ENCODE measurements at regions not wholly inside any gene's neighbourhood (a gene's known extent, or its start where the extent isn't known, plus 50 kb on each side); places are given as distances from the start of the nearest gene placed in this dataset.

DNA sequence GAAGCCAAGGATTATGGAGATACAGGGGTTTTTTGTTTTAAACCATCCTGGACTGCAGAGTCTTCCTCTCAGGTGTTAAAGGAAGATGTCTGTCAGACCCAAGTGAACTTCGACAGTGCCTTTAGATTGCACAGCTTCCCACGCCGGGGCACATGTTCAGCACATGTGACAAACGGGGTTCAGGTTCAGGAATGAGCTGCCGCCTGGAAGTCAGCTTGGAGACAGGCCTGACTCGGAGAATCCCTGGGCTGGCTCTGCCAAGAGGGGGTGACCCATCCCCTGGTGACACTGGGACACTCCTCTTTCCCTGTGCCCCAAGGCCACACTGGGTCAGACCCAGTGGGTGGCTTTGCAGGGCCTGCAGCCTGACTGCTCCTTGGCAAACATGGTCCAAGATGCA, 359.3 kb upstream of the SALL3 start:
- H3K27me3 ChIP-seq (ENCODE audit: control insufficient read depth in 1 of 2, insufficient read depth in 2 of 2, low read length in 2 of 2) = peaks cover 4 to 7% of the 10 kb centered on the region in 2 donors
- peaks cover 7 to 12% of the 10 kb centered on the region in 2 donors for H3K9me3 ChIP-seq (ENCODE audit: control insufficient read depth in 2 of 2, low read length in 2 of 2)
- H3K9ac ChIP-seq (ENCODE audit: low read length in 2 of 2) = no peak overlapping the region
- H3K4me3 ChIP-seq (ENCODE audit: low read length in 2 of 2) = no peak overlapping the region
- no peak overlapping the region for H3K27ac ChIP-seq (ENCODE audit: low read length)
- no peaks in the 10 kb centered on the region for H3K4me1 ChIP-seq (ENCODE audit: control insufficient read depth, insufficient read depth, low read length)
- H3K36me3 ChIP-seq (ENCODE audit: control insufficient read depth in 2 of 2, insufficient read depth in 2 of 2, low read length in 2 of 2) = no peaks in the 10 kb centered on the region

DNA sequence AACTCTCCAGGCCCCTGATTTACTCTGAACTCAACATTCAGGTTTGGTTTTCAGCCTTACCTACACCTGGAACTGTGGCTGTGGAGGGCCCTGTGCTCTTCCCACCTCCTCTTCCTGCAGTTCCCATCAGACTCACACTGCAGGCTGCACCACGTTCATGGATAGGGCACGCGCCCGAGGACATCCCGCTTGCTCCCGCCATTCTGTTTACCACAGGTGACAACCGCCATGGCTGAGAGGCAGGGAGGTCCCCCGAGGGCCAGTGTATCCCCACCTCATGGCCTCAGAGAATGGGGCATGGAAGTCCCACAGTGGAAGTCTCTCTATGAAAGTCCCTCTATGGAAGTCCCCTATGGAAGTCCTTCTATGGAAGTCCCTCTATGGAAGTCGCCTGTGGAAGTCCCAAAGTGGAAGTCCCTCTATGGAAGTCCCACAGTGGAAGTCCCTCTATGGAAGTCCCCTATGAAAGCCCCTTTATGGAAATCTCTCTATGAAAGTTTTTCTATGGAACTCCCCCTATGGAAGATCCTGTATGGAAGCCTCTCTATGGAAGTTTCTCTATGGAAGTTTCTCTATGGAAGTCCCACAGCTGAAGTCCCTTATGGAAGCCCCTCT, 358.4 kb upstream of the SALL3 start:
- Histone ChIP-seq H3K4me3 (ENCODE audit: low read length in 2 of 2) (no peak overlapping the region), H3K36me3 (ENCODE audit: control insufficient read depth in 2 of 2, insufficient read depth in 2 of 2, low read length in 2 of 2) (no peaks in the 10 kb centered on the region), H3K27me3 (ENCODE audit: control insufficient read depth in 1 of 2, insufficient read depth in 2 of 2, low read length in 2 of 2) (peaks cover 4 to 7% of the 10 kb centered on the region in 2 donors), H3K27ac (ENCODE audit: low read length) (no peak overlapping the region), H3K4me1 (ENCODE audit: control insufficient read depth, insufficient read depth, low read length) (no peaks in the 10 kb centered on the region), H3K9me3 (ENCODE audit: control insufficient read depth in 2 of 2, low read length in 2 of 2) (peaks cover 4 to 7% of the 10 kb centered on the region in 2 donors), H3K9ac (ENCODE audit: low read length in 2 of 2) (no peak overlapping the region)

DNA sequence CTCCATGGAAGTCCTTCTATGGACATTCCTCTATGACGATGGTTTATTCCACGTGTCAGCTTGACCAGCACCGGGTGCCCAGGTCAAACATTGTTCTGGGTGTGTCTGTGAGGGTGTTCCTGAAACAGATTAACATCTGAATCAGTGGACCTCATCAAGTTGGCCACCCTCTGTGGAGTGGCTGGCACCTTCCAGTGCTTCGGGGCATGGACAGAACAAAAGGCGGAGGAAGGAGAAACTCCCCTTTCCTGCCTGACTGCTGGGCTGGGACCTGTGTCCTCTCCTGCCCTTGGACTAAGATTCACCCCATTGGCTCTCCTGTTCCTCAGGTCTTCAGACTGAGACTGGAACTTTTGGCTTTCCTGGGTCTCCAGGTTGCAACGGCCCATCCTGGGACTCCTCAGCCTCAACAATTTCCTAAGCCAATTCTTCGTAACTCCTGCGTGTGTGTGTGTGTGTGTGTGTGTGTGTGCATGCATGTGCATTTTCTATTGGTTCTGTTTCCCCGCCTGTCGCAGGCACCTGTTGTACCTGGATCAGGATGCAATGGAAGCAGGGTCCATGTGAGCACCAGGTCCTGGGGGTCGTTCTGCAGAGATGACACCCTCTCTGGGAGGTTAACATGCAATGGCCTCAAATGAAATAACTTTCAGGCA, 357.2 kb upstream of the SALL3 start:
- Histone ChIP-seq H3K27me3 (ENCODE audit: control insufficient read depth in 1 of 2, insufficient read depth in 2 of 2, low read length in 2 of 2) (peaks cover 4 to 7% of the 10 kb centered on the region in 2 donors), H3K27ac (ENCODE audit: low read length) (no peak overlapping the region), H3K4me3 (ENCODE audit: low read length in 2 of 2) (no peak overlapping the region), H3K9ac (ENCODE audit: low read length in 2 of 2) (no peak overlapping the region), H3K36me3 (ENCODE audit: control insufficient read depth in 2 of 2, insufficient read depth in 2 of 2, low read length in 2 of 2) (no peaks in the 10 kb centered on the region), H3K9me3 (ENCODE audit: control insufficient read depth in 2 of 2, low read length in 2 of 2) (peaks cover 0 to 3% of the 10 kb centered on the region in 2 donors), H3K4me1 (ENCODE audit: control insufficient read depth, insufficient read depth, low read length) (no peaks in the 10 kb centered on the region)

DNA sequence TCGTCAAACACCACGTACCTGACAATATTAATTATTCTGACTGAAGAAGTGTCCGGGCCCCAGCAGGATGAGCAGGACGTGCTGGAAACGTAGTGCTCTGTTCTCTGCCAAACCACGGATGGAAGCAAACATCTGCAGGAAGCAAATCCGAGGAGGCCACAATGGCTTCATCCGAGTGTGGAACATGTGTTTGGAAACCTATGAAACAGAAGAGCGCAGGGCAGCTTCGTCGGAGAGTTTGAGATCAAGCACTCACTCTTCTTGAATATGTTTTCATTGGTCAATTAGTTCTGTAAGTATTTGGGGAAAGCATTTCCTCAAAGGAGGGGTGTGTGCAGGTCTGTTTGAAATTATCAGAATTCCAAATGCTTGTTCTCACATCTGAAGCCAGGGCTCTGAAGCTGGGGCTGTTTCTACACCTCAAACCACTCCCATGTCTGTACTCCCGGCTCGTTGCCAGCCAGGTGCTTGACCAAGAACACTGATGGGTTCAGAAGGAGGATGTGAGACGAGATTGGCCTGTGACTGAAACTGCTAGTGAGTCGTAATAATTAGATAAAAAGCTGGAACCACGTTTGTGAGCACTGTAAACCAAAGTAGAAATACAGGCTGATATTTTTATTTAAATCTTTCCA, 356.6 kb upstream of the SALL3 start:
- H3K36me3 ChIP-seq (ENCODE audit: control insufficient read depth in 2 of 2, insufficient read depth in 2 of 2, low read length in 2 of 2) = no peaks in the 10 kb centered on the region
- H3K9me3 ChIP-seq (ENCODE audit: control insufficient read depth in 2 of 2, low read length in 2 of 2) = peaks cover 0 to 3% of the 10 kb centered on the region in 2 donors
- no peak overlapping the region for H3K9ac ChIP-seq (ENCODE audit: low read length in 2 of 2)
- no peak overlapping the region for H3K27ac ChIP-seq (ENCODE audit: low read length)
- H3K27me3 ChIP-seq (ENCODE audit: control insufficient read depth in 1 of 2, insufficient read depth in 2 of 2, low read length in 2 of 2) = peaks cover 4 to 7% of the 10 kb centered on the region in 2 donors
- H3K4me1 ChIP-seq (ENCODE audit: control insufficient read depth, insufficient read depth, low read length) = no peaks in the 10 kb centered on the region
- no peak overlapping the region for H3K4me3 ChIP-seq (ENCODE audit: low read length in 2 of 2)

DNA sequence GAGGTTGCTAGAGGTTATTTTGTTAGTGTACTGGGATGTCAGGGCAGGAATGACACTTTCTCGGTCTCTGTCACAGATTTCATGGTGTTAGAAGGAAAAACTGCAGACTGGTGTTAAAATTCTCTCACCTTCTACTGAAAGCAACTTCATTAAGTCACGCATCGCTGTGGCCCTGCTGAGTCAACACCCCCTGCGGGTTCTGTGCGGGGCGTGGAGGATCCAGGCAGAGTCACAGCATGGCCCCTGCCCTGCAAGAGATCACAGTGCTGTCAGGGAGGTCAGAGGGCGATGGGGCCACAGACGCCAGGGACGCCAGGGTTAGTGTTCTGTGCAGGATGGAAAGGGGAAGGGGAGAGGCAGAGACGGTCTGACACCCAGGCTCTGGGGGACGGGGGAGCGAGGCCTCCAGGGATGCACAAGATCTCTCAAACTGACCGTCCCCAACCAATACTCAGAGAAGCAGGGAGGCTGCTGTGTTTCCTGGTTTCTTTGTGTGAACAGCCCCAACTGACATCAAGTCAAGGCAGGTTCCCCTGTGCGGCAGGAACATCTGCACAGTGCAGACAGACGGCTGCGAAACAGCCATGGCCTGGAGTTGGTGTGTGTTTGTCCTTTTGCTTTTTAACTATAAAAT, 354.9 kb upstream of the SALL3 start:
- Histone ChIP-seq H3K9ac (ENCODE audit: low read length in 2 of 2) (no peak overlapping the region), H3K4me1 (ENCODE audit: control insufficient read depth, insufficient read depth, low read length) (no peaks in the 10 kb centered on the region), H3K36me3 (ENCODE audit: control insufficient read depth in 2 of 2, insufficient read depth in 2 of 2, low read length in 2 of 2) (no peaks in the 10 kb centered on the region), H3K4me3 (ENCODE audit: low read length in 2 of 2) (no peak overlapping the region), H3K27me3 (ENCODE audit: control insufficient read depth in 1 of 2, insufficient read depth in 2 of 2, low read length in 2 of 2) (peaks cover 4 to 11% of the 10 kb centered on the region in 2 donors), H3K9me3 (ENCODE audit: control insufficient read depth in 2 of 2, low read length in 2 of 2) (peaks cover 0 to 8% of the 10 kb centered on the region in 2 donors), H3K27ac (ENCODE audit: low read length) (no peak overlapping the region)

DNA sequence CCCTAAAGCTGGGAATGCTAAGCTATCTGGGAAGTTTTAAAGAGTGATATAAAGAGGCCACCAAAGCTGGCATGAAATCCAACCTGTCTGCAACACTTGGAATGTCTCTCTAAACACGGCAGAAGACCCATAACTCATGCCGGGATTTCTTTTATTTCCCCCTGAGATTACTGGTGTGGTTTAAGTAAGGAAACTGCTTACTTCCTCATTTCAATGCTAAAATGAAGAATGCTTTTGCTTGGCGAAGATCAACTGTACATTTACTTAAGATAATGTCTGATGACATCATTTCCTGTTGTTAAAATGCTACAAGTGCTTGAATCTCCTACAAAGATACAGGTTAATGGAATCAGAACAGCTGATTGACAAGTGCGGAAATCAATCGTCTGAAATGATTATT, 353.8 kb upstream of the SALL3 start:
- Histone ChIP-seq H3K27me3 (ENCODE audit: control insufficient read depth in 1 of 2, insufficient read depth in 2 of 2, low read length in 2 of 2) (peaks cover 0 to 11% of the 10 kb centered on the region in 2 donors), H3K4me3 (ENCODE audit: low read length in 2 of 2) (no peak overlapping the region), H3K27ac (ENCODE audit: low read length) (no peak overlapping the region), H3K9me3 (ENCODE audit: control insufficient read depth in 2 of 2, low read length in 2 of 2) (peaks cover 0 to 16% of the 10 kb centered on the region in 2 donors), H3K9ac (ENCODE audit: low read length in 2 of 2) (no peak overlapping the region), H3K36me3 (ENCODE audit: control insufficient read depth in 2 of 2, insufficient read depth in 2 of 2, low read length in 2 of 2) (no peaks in the 10 kb centered on the region), H3K4me1 (ENCODE audit: control insufficient read depth, insufficient read depth, low read length) (no peaks in the 10 kb centered on the region)

DNA sequence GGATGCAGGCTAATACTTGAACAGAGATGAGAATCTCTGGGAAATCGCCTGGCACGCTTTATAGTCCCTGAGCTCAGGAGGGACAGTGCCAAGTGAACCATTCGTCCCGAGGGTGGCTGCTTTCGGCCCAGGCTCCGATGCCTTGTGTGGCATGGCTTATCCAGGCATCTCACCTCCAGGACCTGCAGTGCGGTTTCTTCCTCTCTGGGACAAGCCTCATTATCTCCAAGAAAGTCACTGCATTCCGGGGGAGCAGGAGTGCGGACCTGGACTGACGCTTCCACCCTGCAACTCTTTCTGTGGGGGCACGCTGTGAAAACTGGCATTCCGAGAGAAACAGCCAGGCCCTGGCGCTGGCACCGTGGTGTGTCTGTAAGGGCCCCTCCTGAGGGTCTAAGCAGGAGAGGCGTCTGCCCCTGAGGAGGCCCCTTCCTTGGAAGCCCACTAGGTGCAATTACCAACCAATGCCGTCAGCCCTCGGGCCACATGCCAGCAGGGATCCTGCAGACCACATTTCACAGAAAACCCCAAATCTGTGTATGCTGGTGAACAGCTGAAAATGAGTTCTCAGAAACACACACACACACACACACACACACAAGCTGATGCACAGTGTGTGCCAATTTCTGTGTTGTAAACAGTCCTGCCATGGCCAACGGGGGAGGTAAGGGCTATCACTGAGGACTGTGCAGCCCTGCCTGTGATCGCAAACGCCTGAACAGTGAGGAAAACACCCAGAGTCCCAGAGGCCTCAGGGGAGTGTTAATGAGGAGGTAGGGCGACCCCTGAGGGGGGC, 351.9 kb upstream of the SALL3 start:
- Histone ChIP-seq H3K4me3 (ENCODE audit: low read length in 2 of 2) (no peak overlapping the region), H3K36me3 (ENCODE audit: control insufficient read depth in 2 of 2, insufficient read depth in 2 of 2, low read length in 2 of 2) (no peaks in the 10 kb centered on the region)

DNA sequence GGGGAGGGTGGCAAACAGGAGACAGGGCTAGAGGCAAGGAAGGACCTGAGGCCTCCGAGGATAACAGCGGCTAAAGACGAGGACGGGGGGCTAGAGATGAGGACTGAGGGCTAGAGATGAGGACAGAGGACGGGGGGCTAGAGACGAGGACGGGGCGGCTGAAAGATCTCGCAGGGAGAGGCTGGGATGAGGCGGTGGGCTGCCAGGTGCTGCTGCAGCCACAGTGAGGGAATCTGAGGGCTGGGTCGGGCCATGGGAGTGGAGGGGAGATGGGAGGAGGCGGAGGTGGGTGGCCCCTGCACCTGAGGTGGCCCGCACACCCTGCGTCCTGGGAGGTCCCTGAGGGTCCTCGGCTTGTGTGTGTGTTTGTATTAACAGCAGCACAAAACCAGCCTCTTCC, 350.2 kb upstream of the SALL3 start:
- Histone ChIP-seq H3K4me3 (ENCODE audit: low read length in 2 of 2) (no peak overlapping the region), H3K9me3 (ENCODE audit: control insufficient read depth in 2 of 2, low read length in 2 of 2) (peaks cover 0 to 24% of the 10 kb centered on the region in 2 donors), H3K9ac (ENCODE audit: low read length in 2 of 2) (no peak overlapping the region), H3K27ac (ENCODE audit: low read length) (no peak overlapping the region), H3K4me1 (ENCODE audit: control insufficient read depth, insufficient read depth, low read length) (no peaks in the 10 kb centered on the region), H3K36me3 (ENCODE audit: control insufficient read depth in 2 of 2, insufficient read depth in 2 of 2, low read length in 2 of 2) (no peaks in the 10 kb centered on the region), H3K27me3 (ENCODE audit: control insufficient read depth in 1 of 2, insufficient read depth in 2 of 2, low read length in 2 of 2) (peaks cover 0 to 9% of the 10 kb centered on the region in 2 donors)

More for the DNA sequence above, 351.9 kb upstream of the SALL3 start:
- H3K27ac ChIP-seq (ENCODE audit: low read length) = no peak overlapping the region
- H3K9me3 ChIP-seq (ENCODE audit: control insufficient read depth in 2 of 2, low read length in 2 of 2) = peaks cover 0 to 24% of the 10 kb centered on the region in 2 donors
- H3K27me3 ChIP-seq (ENCODE audit: control insufficient read depth in 1 of 2, insufficient read depth in 2 of 2, low read length in 2 of 2) = peaks cover 0 to 11% of the 10 kb centered on the region in 2 donors
- no peaks in the 10 kb centered on the region for H3K4me1 ChIP-seq (ENCODE audit: control insufficient read depth, insufficient read depth, low read length)
- no peak overlapping the region for H3K9ac ChIP-seq (ENCODE audit: low read length in 2 of 2)

DNA sequence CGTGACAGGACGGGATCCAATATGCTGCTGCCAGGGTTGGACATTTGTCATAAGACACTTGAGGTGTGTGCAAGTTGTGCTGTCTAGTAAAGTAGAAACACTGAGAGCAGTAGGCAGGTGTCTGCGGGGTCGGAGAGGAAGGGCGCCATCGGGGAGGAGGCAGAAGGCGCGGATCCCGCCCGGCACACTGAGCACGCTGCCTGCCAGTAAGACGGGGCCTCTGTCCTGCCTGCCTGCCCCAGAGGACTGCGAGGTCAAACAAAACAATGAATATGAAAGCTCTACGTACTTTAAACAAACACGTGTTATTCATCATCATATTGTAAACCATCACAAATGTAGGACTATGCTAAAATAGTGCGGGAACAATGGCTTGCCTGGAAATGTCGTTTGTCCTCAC, 349.3 kb upstream of the SALL3 start:
- H3K4me1 ChIP-seq (ENCODE audit: control insufficient read depth, insufficient read depth, low read length) = no peaks in the 10 kb centered on the region

DNA sequence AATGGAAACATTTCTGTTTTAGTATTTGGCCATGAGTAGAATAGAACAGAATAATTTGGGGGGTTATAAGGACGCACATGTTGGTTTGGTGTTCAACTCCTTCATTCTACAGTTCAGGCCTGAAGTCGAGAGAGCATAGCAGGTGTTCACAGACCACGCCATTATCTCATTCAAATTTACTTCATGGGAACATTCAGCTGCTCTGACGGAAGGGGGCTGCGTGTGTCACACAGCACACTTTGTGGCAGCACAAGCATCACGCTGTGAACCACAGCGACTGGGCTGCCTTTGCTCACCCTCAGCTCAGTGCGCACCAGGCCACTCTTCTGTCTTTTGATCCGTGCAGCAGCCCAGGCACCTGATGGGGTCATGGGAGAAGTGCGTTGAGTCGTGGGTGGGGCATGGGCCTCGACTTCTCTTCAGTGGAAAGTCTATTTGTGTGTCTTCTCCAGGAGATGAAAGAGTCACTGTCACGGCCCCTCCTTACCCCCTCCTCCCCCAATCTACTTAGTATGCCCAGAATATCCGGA, 348.6 kb upstream of the SALL3 start:
- H3K36me3 ChIP-seq (ENCODE audit: control insufficient read depth in 2 of 2, insufficient read depth in 2 of 2, low read length in 2 of 2) = no peaks in the 10 kb centered on the region
- no peaks in the 10 kb centered on the region for H3K4me1 ChIP-seq (ENCODE audit: control insufficient read depth, insufficient read depth, low read length)
- H3K27ac ChIP-seq (ENCODE audit: low read length) = no peak overlapping the region
- no peak overlapping the region for H3K4me3 ChIP-seq (ENCODE audit: low read length in 2 of 2)
- H3K27me3 ChIP-seq (ENCODE audit: control insufficient read depth in 1 of 2, insufficient read depth in 2 of 2, low read length in 2 of 2) = peaks cover 0 to 7% of the 10 kb centered on the region in 2 donors
- H3K9me3 ChIP-seq (ENCODE audit: control insufficient read depth in 2 of 2, low read length in 2 of 2) = peaks cover 0 to 24% of the 10 kb centered on the region in 2 donors
- no peak overlapping the region for H3K9ac ChIP-seq (ENCODE audit: low read length in 2 of 2)

More for the DNA sequence above, 349.3 kb upstream of the SALL3 start:
- Histone ChIP-seq H3K9ac (ENCODE audit: low read length in 2 of 2) (no peak overlapping the region), H3K9me3 (ENCODE audit: control insufficient read depth in 2 of 2, low read length in 2 of 2) (peaks cover 0 to 24% of the 10 kb centered on the region in 2 donors), H3K4me3 (ENCODE audit: low read length in 2 of 2) (no peak overlapping the region), H3K27me3 (ENCODE audit: control insufficient read depth in 1 of 2, insufficient read depth in 2 of 2, low read length in 2 of 2) (peaks cover 0 to 7% of the 10 kb centered on the region in 2 donors), H3K36me3 (ENCODE audit: control insufficient read depth in 2 of 2, insufficient read depth in 2 of 2, low read length in 2 of 2) (no peaks in the 10 kb centered on the region), H3K27ac (ENCODE audit: low read length) (no peak overlapping the region)

All from stomach smooth muscle (tissue), 2 donors.